Bronchial epithelial cell (primary cell): ENCODE measurements at regions not wholly inside any gene's neighbourhood (a gene's known extent, or its start where the extent isn't known, plus 50 kb on each side); places are given as distances from the start of the nearest gene placed in this dataset.
A peak's percentile ranks its signal among the peaks of the same experiment; 100 is the strongest.

Source experiments
- DNase-seq: peaks from one replicate; pipeline ENCODE4 v3.0.0-alpha.2; 2010; ENCODE audit warnings: low read depth
- FAIRE-seq: peaks from 2 replicates; lab custom pipeline; 2011; peaks lifted over from hg19 to GRCh38; lab: Jason Lieb, UNC
- H3K27me3 ChIP-seq: 2 replicates; pipeline ENCODE4 v1.5.1; 2011; ENCODE audit warnings: low read length; ENCODE audit not compliant: control insufficient read depth, insufficient read depth
- H3K36me3 ChIP-seq: 2 replicates; pipeline ENCODE4 v1.5.1; 2011; ENCODE audit warnings: low read length; ENCODE audit not compliant: control insufficient read depth, insufficient read depth
- H3K4me3 ChIP-seq: 2 replicates; pipeline ENCODE4 v1.5.1; 2011; ENCODE audit warnings: mild to moderate bottlenecking, low read depth, low read length, control low read depth
- CTCF ChIP-seq: IDR thresholded peaks from 2 replicates; pipeline ENCODE4 v1.5.1; 2011; ENCODE audit warnings: mild to moderate bottlenecking, moderate library complexity, low read length, control low read depth, inconsistent platforms; ENCODE audit not compliant: insufficient read depth, severe bottlenecking

- Histone ChIP-seq H3K4me3 (no peak overlapping the region), H3K36me3 (no peaks in the 10 kb centered on the region), H3K27me3 (no peaks in the 10 kb centered on the region)
- FAIRE-seq (no peak), DNase-seq (no peak)
- no peak for TF ChIP-seq CTCF
Observed at GRCh38 chrX:43500246-43500645, 155.9 kb upstream of the MAOA start.

GRCh38 chrX:43500996-43501694 is 155.0 kb upstream of the MAOA start:
- no peak for TF ChIP-seq CTCF
- DNase-seq: peak; percentile 31
- Histone ChIP-seq H3K4me3 (no peak overlapping the region), H3K36me3 (no peaks in the 10 kb centered on the region), H3K27me3 (no peaks in the 10 kb centered on the region)
- FAIRE-seq: peak; percentile 32

GRCh38 chrX:43504394-43504793 is 151.7 kb upstream of the MAOA start:
- Histone ChIP-seq H3K27me3 (no peaks in the 10 kb centered on the region), H3K36me3 (no peaks in the 10 kb centered on the region), H3K4me3 (no peak overlapping the region)
- DNase-seq (peak; percentile 68), FAIRE-seq (no peak)
- no peak for TF ChIP-seq CTCF

DNA sequence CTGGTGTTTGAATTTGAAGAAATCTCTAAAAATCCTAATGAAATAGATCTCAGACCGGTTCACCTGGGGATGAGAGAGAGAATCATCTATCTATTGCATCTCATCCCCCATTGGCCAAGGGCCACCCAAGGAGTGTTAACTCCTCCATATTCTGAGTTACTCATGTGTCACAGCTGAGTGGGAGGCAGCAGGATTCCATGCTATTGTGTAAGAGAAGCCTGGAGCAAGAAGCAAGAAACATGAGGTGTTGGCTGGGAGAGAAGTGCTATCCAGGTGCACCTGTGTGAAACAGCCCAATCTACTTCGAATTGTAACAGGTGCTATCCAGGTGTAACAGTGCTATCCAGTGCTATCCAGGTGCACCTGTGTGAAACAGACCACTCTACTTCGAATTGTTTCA is 150.3 kb upstream of the MAOA start:
- DNase-seq (peak; percentile 83), FAIRE-seq (peak; percentile 58)
- Histone ChIP-seq H3K27me3 (no peaks in the 10 kb centered on the region), H3K4me3 (no peak overlapping the region), H3K36me3 (no peaks in the 10 kb centered on the region)
- TF ChIP-seq CTCF: no peak

- DNase-seq: no peak
- Histone ChIP-seq H3K36me3 (no peaks in the 10 kb centered on the region), H3K27me3 (no peaks in the 10 kb centered on the region), H3K4me3 (no peak overlapping the region)
- no peak for TF ChIP-seq CTCF
- FAIRE-seq: no peak
Observed at GRCh38 chrX:43508694-43509093, 147.4 kb upstream of the MAOA start.

- FAIRE-seq: no peak
- Histone ChIP-seq H3K27me3 (no peaks in the 10 kb centered on the region), H3K4me3 (no peak overlapping the region), H3K36me3 (no peaks in the 10 kb centered on the region)
- DNase-seq: no peak
- TF ChIP-seq CTCF: no peak
Observed at GRCh38 chrX:43510209-43510608, 145.9 kb upstream of the MAOA start.
